OCI-LY1 (cell line): ENCODE measurements at regions not wholly inside any gene's neighbourhood (a gene's known extent, or its start where the extent isn't known, plus 50 kb on each side); places are given as distances from the start of the nearest gene placed in this dataset.

Experiments
- EZH2 ChIP-seq: fragments of 200-600 bp; sonication (generic), shearing (Covaris generic); IDR thresholded peaks from 2 replicates; pipeline ENCODE4 v1.8.0; 2017; ENCODE audit warnings: borderline replicate concordance, mixed run types, mild to moderate bottlenecking, antibody characterized with exemption, low read length, moderate library complexity, mixed read lengths
- TF ChIP-seq, protein P1 (sequence below): fragments of 200-600 bp; sonication (generic), shearing (Covaris generic); IDR thresholded peaks from 2 replicates; pipeline ENCODE4 v1.5.1; 2017; ENCODE audit warnings: mild to moderate bottlenecking, antibody characterized with exemption, low read length, moderate library complexity, mixed read lengths

DNA sequence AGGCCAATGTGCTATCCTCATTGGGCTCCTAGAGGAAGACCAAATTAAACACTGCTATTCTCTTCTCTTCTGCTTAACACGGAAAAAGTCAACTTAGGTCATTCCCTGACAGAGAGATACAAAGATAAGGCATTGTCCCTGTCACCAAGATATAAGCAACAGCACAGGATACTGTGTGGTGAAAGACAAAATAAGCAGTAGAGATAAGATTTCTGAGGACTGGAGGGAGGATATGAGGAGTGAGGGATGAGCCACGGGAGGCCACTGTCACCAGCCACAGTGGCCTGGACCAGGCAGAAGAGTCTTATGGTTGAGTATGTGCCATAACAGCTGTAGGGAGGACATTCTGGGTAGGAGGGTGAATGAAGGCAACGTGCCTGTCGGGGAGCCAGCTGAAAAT is 54.4 kb upstream of the SLC14A2 start:
- TF ChIP-seq, protein P1, sequence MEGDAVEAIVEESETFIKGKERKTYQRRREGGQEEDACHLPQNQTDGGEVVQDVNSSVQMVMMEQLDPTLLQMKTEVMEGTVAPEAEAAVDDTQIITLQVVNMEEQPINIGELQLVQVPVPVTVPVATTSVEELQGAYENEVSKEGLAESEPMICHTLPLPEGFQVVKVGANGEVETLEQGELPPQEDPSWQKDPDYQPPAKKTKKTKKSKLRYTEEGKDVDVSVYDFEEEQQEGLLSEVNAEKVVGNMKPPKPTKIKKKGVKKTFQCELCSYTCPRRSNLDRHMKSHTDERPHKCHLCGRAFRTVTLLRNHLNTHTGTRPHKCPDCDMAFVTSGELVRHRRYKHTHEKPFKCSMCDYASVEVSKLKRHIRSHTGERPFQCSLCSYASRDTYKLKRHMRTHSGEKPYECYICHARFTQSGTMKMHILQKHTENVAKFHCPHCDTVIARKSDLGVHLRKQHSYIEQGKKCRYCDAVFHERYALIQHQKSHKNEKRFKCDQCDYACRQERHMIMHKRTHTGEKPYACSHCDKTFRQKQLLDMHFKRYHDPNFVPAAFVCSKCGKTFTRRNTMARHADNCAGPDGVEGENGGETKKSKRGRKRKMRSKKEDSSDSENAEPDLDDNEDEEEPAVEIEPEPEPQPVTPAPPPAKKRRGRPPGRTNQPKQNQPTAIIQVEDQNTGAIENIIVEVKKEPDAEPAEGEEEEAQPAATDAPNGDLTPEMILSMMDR: no peak
- no peak for TF ChIP-seq EZH2
